ENCODE measurements at regions not wholly inside any gene's neighbourhood (a gene's known extent, or its start where the extent isn't known, plus 50 kb on each side); places are given as distances from the start of the nearest gene placed in this dataset.

DNA sequence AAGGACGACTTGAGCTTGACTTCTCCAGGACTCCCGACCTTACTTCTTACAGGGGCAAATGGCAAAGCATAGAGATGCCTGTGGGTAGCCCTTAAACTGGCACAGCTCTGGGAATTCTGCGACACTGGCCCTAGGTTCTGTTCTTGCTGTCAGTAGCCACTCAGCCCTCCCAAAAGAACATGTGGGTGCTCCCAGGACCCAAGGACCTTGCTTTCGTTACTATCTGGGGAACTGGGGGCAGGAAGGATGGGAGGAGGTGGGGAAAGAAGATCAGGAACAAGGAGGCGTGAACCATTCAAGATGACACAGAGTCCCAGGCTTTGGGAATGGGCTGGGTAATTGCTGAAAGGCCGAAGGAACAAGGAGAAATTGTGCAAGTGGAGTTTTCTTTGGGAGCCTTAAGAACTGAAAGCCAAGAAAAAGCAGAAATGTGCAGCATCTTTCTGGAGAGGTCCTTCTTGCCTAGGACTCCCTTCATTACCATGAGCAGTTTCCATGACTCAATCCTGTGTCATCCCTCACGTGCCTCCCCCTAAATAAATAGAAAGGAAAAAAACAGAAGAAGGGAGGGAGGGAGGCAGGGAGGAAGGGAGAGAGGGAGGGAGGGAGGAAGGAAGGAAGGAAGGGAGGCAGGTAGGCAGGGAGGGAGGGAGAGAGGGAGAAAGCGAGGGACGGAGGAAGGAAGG is 284.6 kb upstream of the FOXQ1 start:
- 18% methylated on average over 7 of the region's 9 CpGs for WGBS (ENCODE audit: insufficient coverage, insufficient replicate concordance, low lambda C conversion rate, missing lambda C conversion rate)
- ChIA-PET RAD21 (ENCODE audit: unreplicated experiment) (no interaction called here), SMC1A (ENCODE audit: uncharacterized antibody, unreplicated experiment) (no interaction called here), POLR2A (no interaction called here), CTCF (no interaction called here)
- DNase-seq (ENCODE audit: low read depth, low spot score) (no peak), FAIRE-seq (no peak), ATAC-seq (no peak)
- Histone ChIP-seq H2AFZ (ENCODE audit: control insufficient read depth, low read depth, low read length) (no peak overlapping the region), H3K27ac (ENCODE audit: control insufficient read depth, insufficient read depth) (no peak overlapping the region), H3K9me3 (replicated peaks; ENCODE audit: control insufficient read depth, insufficient read depth, low read length) (no peaks in the 10 kb centered on the region; the same call in 1 of the 3 replicates), H3K27me3 (replicated peaks in 1 of 2; ENCODE audit: control insufficient read depth in 2 of 2, insufficient read depth in 2 of 2, low read length in 1 of 2) (no peaks in the 10 kb centered on the region; a peak in 2 of 4 replicates), H3K36me3 (ENCODE audit: control insufficient read depth in 2 of 2, insufficient read depth in 2 of 2, low read length in 1 of 2) (no peaks in the 10 kb centered on the region), H3K9ac (ENCODE audit: control insufficient read depth, insufficient read depth, low read length) (no peak overlapping the region), H4K20me1 (ENCODE audit: control insufficient read depth, insufficient read depth) (no peaks in the 10 kb centered on the region), H3K79me2 (ENCODE audit: control insufficient read depth, insufficient read depth, low read length) (no peaks in the 10 kb centered on the region), H3K4me2 (ENCODE audit: control insufficient read depth, insufficient read depth) (no peak overlapping the region), H3K4me1 (ENCODE audit: control insufficient read depth, insufficient read depth, low read length) (no peaks in the 10 kb centered on the region), H3K4me3 (no peak overlapping the region)
- intact Hi-C loops (cut with micrococcal nuclease; ENCODE audit: unreplicated experiment) (no loop called here), in situ Hi-C loops (cut with MboI) (no loop called here)
- no TSS peak for BruUV-seq (replicated peaks)
- TF ChIP-seq E4F1 (IDR thresholded peaks at IDR 0.05; ENCODE audit: borderline replicate concordance, partially characterized antibody): no peak
- no peak for TF ChIP-seq RFX5 (IDR thresholded peaks at IDR 0.05; ENCODE audit: low read depth, low read length)
- TF ChIP-seq ELK1 (IDR thresholded peaks at IDR 0.05; ENCODE audit: low read depth, low read length): no peak
- no peak for TF ChIP-seq NBN (IDR thresholded peaks at IDR 0.05)
- TF ChIP-seq TCF3 (IDR thresholded peaks at IDR 0.05; ENCODE audit: borderline replicate concordance, insufficient read depth, low read depth, low read length): no peak
- TF ChIP-seq MEF2B (IDR thresholded peaks at IDR 0.05; ENCODE audit: partially characterized antibody, poor library complexity, severe bottlenecking): no peak
- TF ChIP-seq CHD4 (IDR thresholded peaks at IDR 0.05): no peak
- TF ChIP-seq RAD21 (IDR thresholded peaks at IDR 0.05; ENCODE audit: insufficient read depth, low read depth, low read length): no peak
- no peak for TF ChIP-seq CREB1 (IDR thresholded peaks at IDR 0.05; ENCODE audit: low read depth)
- no peak for TF ChIP-seq MLLT1 (IDR thresholded peaks at IDR 0.05)
- TF ChIP-seq MAX (IDR thresholded peaks at IDR 0.05; ENCODE audit: low read depth, low read length): no peak
- no peak for TF ChIP-seq SMARCA5 (IDR thresholded peaks at IDR 0.05)
- TF ChIP-seq EP300 (IDR thresholded peaks at IDR 0.05; ENCODE audit: borderline replicate concordance in 1 of 2, control insufficient read depth in 1 of 2, low read depth in 2 of 2, low read length in 2 of 2): no peak
- no peak for TF ChIP-seq NFYA (IDR thresholded peaks at IDR 0.05; ENCODE audit: borderline replicate concordance, low read depth, low read length)
- no peak for TF ChIP-seq ASH2L (IDR thresholded peaks at IDR 0.05; ENCODE audit: borderline replicate concordance, low read depth)
- TF ChIP-seq ZNF622 (IDR thresholded peaks at IDR 0.05): no peak
- TF ChIP-seq, protein P1, sequence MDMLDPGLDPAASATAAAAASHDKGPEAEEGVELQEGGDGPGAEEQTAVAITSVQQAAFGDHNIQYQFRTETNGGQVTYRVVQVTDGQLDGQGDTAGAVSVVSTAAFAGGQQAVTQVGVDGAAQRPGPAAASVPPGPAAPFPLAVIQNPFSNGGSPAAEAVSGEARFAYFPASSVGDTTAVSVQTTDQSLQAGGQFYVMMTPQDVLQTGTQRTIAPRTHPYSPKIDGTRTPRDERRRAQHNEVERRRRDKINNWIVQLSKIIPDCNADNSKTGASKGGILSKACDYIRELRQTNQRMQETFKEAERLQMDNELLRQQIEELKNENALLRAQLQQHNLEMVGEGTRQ (IDR thresholded peaks at IDR 0.05; ENCODE audit: borderline replicate concordance, low read depth, low read length): no peak
- no peak for TF ChIP-seq YBX1 (IDR thresholded peaks at IDR 0.05)

Data from GM12878 (cell line).